GM23248 (cell line): ENCODE measurements at regions not wholly inside any gene's neighbourhood (a gene's known extent, or its start where the extent isn't known, plus 50 kb on each side); places are given as distances from the start of the nearest gene placed in this dataset.

Experiments used
- EZH2 ChIP-seq: fragments of 200-600 bp; sonication (generic); IDR thresholded peaks from 2 replicates; pipeline ENCODE4 v1.6.1; 2018; ENCODE audit warnings: antibody characterized with exemption, mild to moderate bottlenecking; ENCODE audit not compliant: insufficient read depth, poor library complexity, severe bottlenecking
- EZH2phosphoT487 ChIP-seq: fragments of 200-600 bp; sonication (generic); IDR thresholded peaks from 2 replicates; pipeline ENCODE4 v1.6.1; 2018; ENCODE audit warnings: antibody characterized with exemption, moderate library complexity, mild to moderate bottlenecking, low read depth; ENCODE audit not compliant: insufficient read depth

- TF ChIP-seq EZH2 (no peak), EZH2phosphoT487 (no peak)
Observed at GRCh38 chr1:64348270-64348960, 121.5 kb upstream of the CACHD1 start.
